GM18951 (cell line): ENCODE measurements at regions not wholly inside any gene's neighbourhood (a gene's known extent, or its start where the extent isn't known, plus 50 kb on each side); places are given as distances from the start of the nearest gene placed in this dataset.

Experiments
- POLR2A ChIP-seq: IDR thresholded peaks from 4 replicates; pipeline ENCODE4 v1.6.1; 2011; ENCODE audit warnings: mild to moderate bottlenecking; ENCODE audit not compliant: insufficient read length, insufficient read depth; ENCODE audit errors: extremely low read depth
- in situ Hi-C: fragments of 300-500 bp; cut with MboI; formaldehyde crosslinking; loops from one replicate; pipeline ENCODE4 v1.12.0; 2022; ENCODE audit warnings: low sequenced_read_pairs, mixed read lengths, inconsistent platforms; ENCODE audit not compliant: unreplicated experiment

- in situ Hi-C loops: no loop called here
- TF ChIP-seq POLR2A: no peak
Measured at GRCh38 chr5:52728224-52728623, 59.5 kb upstream of the ITGA1 start.

- in situ Hi-C loops: no loop called here
- TF ChIP-seq POLR2A: no peak
Measured at GRCh38 chr5:52728686-52729085, 59.0 kb upstream of the ITGA1 start.

DNA sequence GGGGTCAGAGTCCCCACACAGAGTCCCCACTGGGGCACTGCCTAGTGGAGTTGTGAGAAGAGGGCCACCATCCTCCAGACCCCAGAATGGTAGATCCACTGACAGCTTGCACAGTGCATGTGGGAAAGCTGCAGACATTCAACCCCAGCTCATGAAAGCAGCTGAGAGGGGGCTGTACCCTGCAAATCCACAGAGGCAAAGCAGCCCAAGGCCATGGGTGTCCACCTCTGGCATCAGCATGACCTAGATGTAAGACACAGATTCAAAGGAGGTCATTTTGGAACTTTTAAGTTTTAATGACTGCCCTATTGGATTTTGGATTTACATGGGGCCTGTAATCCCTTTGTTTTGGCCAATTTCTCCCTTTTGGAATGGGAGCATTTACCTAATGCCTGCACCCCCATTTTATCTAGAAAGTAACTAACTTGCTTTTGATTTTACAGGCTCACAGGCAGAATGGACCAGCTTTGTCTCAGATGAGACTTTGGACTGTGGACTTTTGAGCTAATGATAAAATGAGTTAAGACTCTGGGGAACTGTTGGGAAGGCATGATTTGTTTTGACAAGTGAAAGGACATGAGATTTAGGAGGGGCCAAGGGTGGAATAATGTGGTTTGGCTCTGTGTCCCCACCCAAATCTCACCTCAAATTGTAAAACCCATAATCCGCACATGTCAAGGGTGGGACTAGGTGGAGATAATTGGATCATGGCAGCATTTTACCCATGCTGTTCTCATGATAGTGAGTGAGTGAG, 56.3 kb upstream of the ITGA1 start:
- no peak for TF ChIP-seq POLR2A
- in situ Hi-C loops: no loop called here

DNA sequence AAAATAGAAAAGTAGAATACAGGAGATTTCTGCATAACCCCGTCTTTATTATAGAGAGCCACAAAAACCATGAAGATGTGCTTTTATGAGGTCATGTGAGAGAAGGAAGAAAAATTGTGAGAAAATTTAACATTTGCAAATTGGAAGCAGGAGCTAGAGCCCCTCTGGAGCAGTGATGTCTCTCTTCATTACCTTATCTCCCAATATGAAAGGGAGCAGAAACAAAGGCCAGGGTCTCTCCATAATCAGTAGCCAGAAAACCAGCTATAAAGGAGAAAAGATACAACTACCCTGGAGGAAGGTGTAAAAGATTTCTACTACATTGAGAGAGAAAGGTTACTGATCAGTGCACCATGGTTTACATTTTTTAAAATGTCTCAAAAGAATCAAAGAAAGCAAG, 53.2 kb upstream of the ITGA1 start:
- TF ChIP-seq POLR2A: no peak
- in situ Hi-C loops: no loop called here

- in situ Hi-C loops: no loop called here
- TF ChIP-seq POLR2A: no peak
Measured at GRCh38 chr5:52735139-52735538, 52.6 kb upstream of the ITGA1 start.
